ENCODE measurements at regions not wholly inside any gene's neighbourhood (a gene's known extent, or its start where the extent isn't known, plus 50 kb on each side); places are given as distances from the start of the nearest gene placed in this dataset.
A peak's percentile ranks its signal among the peaks of the same experiment; 100 is the strongest.

DNA sequence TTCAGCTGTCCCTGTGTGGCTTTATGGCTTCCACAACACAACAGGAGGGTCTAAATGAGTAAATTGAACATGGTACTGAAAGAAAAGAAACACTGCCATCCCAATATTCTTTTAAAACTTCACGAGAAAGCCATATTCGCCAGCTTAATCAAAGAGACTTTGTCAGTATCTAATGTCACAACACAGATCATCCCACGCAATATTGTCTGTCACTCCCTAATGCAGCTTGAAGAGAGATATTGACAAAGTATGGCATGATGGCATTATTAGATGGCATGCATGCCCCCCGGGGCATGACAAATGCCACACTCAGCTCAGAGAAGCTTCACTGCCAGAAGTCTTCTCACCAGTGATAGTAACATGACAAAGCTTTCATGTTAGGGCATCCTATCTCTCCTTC is 197.8 kb downstream of the TTC8 start:
- no peak for DNase-seq

DNA sequence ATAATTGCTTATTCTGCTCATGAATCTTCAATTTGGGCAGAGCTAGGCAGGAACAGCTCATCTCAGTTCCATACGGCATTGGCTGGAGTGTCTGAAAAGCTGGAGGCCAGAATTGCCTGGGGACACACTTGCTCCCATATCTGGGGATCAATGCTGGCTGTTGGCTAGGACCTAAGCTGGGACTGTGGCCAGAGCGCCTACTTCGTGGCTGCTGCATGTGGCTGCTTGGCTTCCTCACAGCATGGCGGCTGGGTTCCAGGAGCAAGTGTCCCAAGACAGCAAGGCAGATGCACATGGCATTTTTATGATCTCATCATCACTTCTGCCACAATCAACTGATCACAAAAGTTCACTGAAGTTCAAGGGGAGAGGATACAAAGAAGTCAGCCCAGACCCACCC is 200.2 kb downstream of the TTC8 start:
- no peak for DNase-seq

DNA sequence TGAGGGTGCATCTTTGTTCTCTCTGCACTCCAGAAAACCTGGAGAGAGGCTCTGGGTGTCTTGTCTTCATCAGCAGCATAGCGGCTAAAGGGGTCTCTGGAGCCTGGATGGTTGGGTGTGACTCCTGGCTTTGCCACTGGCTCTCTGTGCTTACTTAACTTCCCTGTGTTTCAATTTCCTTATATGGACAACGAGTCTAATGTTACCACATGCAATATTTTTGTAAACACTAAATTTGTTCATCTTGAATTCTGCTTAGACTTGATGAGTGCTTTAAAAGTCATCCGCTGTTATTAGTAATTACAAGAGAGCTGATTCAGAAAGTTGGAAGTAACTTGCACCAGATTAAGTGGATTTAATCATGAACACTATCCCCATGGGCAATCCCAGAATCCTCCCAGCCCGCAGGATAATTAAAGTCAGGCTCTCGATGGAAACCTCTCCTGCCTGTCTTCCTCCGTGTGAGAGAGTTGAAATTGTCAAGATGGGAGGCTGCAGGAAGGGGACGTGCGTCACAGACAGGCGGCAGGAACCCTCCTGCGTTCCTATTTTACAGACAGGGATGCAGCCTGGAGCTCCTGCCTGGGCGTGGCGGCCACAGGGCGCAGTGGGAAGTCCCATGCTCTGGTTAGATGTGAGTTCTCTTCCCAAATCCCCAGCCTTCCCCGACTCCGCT is 201.2 kb downstream of the TTC8 start:
- no peak for DNase-seq

DNA sequence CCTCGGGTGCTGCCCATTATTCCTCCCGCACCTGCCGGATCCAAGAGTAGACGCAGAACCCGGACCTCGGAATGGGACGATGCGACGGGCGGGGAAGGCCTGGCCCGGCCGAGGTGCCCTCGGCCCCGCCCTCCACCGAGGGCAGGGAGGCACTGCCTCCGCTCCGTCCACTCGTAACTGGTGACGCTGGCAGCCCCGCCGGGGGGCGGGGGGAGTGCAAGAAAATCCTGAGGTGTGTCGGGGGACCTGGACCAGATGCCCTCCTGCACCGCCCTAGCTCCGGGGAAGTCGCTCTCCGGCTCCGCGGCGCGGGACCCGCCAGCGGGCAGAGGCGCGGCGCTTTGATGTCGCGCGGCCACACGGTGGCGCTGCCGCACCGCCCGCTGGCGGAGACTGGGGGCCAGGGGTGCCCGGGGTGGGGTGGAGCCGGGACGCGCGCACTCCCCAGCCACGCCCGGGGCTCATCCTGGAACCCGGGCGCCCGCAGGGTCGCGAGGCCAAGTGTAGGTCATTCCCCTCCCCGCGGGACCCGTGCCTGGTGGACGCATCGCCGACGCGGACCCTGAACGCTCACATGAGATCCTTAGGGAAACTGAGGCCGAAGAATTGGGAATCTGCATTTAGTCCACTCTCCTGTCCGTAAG is 202.8 kb downstream of the TTC8 start:
- peak; percentile 7 to 19 for DNase-seq

DNA sequence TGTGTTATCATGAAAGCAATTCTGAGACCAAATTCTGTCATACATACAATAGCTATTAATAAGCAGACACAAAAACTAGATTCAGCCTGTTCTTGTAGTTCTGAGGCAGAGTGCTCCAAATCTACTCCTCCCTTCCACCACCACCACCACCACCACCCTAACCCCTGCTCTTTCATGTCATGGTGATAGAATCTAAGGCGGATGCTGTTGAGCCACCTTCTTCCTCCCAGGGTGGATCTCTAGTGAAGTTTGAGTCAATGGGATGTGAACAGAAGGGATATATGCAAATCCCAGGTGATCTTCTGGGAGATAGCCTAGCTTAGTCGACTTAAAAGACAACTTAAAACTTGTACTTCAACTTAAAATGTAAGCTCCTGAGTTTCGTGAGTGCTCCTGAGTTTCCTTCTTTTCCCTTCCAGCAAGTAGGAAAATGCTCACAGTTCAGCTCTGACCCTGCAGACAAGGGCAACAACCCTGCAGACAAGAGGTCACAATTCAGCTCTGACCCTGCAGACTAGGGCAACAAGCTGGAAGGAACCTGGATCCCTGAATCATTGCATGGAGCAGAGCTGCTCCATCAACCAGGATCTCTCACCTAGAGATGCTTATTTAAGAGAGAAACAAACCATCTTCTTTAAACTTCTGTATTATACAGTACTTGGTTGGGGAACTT is 204.1 kb downstream of the TTC8 start:
- no peak for DNase-seq

DNA sequence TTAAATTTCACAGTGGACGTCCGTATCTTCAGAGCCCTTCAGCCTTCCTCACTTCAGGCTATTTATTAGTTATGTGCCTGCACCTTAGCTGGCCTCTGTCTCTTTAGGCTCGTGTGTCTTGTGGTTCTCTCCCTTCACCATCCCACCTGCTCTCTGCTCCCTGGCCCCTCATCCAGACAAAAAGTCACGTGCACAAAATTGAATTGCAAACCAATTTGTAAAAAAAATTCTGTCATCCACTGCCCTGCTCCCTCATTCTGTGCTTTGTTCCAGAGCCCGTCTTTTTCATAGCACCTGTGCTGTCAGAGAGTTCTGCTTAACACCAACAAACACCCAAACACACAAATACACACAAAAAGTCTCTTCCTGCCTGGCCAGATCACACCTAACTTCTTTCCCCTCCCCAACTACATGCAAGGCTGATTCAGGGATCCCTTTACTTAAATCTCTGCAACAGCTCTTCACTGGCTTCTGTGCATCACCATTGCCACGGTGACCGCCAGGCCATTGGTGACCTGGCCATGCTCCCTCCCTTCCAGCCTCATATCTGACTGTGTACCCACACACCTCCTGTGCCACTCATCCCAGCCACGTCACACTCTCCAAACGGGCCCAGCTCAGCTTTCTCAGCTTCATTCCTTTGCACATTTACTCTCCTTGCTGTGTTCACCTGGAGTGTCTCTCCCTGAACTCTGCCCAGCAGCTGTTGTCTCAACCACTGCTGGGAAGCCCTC is 205.7 kb downstream of the TTC8 start:
- no peak for DNase-seq

DNA sequence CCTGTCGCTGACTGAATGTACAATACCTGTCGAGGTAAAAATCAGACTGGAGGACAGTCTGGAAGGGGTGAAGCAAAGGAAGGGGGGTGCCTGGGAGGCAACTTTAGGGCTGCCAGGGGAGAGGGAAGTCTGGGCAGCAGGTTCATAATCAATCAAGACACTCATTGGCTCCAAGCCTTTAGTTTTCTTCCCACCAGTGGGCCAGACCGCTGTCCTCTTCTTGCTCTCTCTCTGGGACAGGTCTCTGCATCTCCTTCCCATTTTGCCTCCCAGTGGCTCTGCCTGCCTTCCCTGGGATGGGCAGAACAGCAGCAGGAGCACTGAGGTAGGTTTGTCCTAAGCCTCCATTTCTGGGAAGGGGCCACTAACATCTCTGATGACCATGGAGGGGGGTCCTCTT is 206.5 kb downstream of the TTC8 start:
- no peak for DNase-seq

DNA sequence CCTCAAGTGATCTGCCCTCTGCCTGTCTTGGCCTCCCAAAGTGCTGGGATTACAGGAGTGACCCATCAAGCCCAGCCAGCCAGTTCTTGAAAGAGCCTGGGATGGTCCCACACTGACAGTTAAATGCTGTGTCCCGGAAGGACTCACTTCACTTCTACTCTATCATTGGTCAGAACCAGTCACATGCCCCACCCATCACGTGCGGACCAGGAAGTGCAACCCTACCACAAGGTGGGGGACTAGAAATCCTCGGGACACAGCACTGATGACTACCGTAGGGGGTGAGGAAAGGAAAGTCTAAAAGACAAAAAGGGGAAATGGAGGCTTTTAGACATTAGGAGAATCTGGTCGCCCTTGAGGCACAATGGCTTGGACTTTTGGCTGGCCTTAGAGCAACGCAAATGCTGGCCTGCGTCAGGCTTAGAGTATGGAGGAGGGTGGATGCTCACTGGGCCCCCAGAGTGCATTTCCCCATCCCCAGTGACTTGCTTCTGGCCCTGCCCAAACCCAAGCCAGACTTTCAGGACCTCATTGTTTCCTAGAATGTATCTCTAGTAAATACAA is 207.7 kb downstream of the TTC8 start:
- DNase-seq: no peak

DNA sequence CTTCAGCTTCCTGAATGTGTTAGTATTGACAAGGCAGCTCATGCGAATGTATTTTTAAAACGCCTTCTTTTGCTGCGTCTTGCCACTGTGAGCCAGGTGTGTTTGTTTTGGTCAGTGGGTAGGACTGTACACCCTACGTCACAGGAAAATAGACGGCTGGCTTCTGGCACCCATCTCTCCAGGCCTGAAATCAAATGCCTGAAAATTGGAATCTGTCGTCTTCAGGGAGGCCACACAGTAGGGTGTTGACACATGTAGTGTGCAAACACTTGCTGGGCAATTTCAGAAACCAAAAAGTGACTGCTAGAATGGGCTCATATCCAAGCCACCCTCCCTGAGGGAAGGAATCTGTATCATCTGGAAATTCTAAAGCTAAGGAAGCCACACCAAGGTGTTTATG is 209.3 kb downstream of the TTC8 start:
- no peak for DNase-seq

DNA sequence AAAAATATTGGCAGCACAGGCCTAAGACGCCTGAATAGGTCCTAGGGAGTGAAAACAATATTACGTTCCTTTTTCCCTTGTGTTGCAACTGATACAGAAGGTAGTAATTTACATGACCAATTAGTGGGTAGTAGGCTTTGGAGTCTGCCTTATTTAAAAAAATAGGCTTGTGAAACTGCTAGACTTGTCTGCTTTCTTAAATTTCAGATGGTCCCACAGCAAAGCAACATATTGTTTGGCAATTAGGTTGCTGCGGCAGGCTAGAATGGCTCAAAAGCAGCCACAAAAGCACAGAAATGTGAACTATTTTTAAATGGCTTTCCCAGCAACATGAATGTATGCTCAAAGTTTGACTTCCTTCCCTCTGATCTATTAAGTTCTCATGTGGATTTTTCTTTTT is 211.9 kb downstream of the TTC8 start:
- no peak for DNase-seq

DNA sequence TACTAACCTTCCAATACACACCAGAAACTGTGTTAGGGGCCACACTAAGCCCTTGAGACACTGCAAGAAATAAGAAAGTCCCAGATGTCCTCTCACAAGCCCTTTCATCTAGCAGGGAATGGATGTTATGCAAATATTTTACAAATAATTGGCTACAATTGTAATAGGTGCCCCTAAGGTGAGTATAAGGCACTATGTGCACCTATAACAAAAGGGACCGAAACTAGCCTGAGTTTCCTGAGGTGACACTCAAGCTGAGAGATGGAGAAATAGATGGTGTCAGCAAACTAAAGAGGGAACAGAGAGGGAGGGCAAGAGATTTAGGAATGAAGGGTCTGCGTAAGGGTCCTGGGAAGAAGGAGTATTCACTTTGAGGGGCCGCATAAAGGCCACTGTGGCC is 212.6 kb downstream of the TTC8 start:
- DNase-seq: no peak

DNA sequence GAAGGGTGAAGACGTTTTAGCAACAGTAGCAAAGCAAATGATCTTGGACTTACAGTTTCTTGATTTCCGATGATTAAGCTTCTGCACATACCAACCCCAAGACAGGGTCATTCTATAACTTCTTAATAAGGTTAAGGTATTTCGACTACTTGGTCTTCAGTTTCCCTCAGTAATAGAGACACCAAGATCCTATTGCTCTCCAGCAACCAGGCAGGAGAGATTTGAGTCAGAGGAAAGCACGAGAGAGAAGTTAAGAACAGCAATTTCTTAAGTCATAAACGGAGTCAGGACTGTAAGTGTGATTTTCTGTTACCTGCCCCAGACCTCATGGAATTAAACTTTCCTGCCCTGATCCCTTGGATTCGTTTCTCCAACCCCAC is 215.6 kb downstream of the TTC8 start:
- DNase-seq: no peak

DNA sequence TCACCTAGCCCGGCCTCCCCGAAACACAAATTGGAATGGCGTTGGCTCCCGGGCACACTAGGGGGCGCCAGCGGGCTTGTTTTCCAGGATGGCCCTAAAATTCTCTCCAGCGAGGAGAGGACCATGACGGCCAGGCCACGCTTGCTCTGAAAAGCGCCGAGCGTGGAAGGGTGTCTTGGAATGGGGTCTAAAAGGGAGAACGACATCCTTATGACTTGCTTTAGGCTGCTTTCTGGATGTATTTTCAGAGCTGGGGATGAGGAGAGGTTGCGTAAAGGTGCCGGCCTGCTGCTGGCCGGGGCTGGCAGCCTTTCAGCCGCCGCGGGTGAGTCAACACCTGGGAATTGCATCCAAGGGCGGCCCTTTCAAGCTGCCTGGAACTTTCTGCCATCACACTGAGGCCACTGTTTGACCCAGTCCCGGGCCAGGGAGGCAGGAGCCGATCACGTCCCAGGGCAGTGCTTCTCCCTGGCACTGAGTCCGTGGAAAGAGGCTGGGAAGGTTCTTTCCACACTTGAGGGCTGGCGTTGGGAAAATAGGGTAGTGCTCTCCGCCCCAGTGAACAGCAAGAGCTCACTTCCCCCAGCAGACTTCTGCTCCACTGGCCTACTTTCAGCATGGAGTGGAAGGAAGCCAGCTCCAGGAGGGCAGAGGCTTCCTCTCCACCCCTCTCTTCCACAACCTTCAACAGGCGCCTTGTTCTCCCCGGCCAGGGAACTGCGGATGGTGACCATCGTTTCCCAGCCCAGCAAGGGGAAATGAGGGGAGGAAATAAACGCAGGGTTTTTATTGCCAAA is 216.2 kb downstream of the TTC8 start:
- peak; percentile 79 to 81 for DNase-seq

DNA sequence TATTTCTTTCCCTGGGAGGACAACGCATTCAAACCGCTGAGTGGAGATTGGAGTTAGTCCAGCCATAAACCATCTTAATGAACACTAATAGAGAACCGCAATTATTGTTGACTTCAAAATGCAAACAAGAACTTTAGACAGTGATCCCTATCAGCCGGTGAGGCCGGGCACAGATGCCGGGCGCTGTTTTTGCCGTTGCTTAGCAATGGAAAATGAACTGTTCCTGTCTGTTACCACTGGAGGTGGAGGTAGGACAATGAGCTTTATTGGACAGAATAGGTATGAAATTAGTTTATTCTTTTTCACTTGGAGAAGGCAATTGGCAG is 216.8 kb downstream of the TTC8 start:
- DNase-seq: no peak

DNA sequence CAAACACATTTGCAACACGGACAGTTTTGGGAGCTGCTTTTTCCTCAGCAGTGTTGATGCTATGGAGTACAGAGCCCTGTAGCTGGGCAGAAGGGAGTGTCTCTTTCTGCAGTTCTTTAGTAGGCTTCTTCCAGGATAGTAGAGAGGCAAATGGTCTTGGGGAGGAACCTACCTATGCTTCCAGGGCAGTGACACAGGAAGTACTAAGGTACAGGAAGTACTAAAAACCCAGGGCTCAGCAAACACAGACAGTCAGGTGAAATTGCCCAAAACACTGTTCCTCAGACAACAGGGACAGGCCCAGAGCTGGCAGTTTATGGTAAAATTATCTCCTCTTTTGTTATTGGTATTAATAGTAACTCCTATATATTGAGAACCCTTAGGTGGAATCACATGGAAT is 217.6 kb downstream of the TTC8 start:
- DNase-seq: no peak

DNA sequence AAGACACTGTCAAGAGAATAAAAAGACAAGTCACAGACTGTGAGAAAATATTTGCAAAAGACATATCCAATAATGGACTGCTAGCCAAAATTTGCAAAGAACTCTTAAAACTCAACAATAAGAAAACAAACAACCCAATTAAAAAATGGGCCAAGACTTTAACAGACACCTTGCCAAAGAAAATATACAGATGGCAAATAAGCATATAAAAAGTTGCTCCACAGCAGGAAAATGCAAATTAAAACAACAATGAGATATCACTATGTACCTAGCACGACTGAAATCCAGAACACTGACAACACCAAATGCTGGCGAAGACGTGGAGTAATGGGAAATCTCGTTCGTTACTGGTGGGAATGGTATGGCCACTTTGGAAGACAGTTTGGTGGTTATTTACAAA is 228.9 kb downstream of the TTC8 start:
- DNase-seq: no peak

DNA sequence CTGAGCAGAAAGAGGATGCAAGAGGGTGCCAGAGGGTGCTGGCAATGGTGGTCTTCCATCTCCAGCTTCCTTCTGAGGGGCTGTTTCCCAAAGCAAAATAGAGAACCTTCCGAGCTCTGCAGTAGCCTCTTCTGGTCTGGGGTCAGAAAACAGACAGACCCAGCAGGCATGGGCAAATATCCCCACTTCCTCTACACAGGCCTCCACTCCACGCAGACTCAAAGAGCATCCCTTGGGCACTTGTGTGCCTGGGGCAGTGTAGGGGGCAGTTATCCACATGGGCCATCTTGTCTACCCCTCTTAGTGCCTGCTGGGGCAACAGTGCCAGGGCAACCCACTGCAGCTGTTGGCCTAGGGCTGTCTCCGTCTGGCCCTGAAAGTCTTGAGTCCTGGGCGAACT is 231.9 kb downstream of the TTC8 start:
- DNase-seq: no peak

DNA sequence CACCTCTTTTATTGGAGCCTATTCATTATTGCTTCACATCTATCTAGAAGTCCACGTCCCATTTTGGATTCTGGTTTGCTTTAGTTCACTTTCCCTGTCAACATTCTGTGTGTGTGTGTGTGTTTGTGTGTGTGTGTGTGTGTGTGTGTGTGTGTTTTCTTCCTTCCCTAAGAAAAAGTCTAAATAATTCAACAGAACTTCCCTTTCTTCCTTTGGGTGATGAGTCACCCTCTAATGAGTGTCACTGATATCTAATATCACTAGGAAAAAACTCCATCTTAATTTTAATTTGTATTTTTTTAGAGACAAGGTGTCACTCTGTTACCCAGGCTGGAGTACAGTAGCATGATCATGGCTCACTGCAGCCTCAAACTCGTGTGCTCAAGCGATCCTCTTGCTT is 234.2 kb downstream of the TTC8 start:
- no peak for DNase-seq

DNA sequence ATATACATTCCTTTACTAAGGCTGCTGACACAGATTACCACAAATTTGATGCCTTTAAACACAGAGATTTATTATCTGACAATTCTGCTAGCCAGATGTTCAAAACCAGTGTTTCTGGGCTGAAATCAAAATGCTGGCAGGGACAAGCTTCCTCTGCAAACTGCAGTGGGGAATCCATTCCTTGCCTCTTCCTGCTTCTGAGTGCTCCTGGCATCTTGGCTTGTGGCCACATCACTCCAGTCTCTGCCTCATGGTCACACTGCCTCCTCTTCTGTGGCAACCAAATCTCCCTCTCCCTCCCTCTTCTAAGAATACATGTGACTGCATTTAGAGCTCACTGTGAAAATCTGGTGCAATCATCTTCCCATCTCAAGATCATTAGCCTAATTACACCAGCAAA is 235.7 kb downstream of the TTC8 start:
- no peak for DNase-seq

DNA sequence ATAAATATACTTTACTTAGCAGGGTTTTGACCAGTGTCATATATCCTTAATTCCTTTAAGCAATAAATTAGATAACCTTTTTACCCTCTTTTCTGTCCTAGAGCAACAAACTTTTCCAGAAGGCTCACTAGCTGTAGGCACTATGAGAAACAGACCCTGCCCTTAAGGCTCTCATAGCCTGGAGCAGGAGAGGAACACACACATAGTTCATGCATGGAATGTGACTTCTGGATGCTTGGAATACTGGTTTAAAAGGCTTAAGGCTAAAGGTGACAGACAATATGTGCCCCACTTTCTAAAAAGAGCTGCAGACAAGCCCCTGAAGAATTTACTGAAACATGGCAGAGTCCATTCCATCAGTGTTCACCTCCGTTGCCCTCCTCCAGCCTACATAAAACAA is 237.2 kb downstream of the TTC8 start:
- no peak for DNase-seq

DNA sequence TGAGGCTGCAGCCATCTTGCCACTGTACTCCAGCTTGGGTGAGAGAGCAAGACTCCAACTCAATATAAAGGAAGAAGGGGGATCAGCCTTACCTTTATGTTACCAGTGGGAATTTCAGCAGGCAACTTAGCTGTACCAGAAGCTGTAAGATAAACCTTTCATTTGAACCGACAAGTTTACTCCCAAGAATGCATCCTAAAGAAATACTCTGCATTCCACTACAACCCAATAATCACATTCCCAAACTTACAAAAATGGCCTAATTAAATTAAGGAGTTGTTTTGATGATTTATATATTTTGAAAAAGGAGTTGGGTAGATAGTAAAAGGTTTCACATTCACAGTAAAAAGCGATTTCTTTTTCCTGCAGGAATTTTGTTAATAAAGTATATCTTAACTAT is 241.4 kb downstream of the TTC8 start:
- DNase-seq: no peak

DNA sequence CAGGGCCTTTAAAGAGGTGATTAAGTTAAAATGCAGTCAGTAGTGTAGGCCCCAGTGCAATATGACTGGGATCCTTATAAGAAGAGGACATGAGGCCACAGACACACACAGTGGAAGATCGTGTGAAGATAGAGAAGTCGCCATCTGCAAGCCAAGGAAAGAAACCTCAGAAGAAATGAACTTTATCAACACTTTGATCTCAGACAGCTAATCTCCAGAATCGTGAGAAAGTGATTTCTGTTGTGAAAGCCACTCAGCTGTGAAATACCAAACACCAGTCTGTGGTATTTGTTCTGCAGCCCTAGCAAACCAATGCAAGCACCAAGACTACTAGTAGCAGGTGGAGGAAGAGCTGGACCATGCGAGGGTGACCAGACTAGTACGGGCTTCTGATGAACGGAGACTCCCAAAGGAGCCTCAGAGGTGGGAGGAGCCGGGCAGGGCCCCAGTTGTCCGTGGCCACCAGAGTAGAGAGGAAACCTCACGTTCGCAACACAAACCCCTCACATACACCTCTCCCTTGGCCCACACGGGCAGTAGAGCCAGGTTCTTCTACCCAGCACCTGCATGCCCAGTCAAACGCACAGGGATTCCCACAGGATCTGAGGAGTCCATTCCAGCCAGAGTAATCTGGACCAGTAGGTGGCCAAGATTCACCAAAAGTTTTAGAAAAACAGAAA is 243.0 kb downstream of the TTC8 start:
- no peak for DNase-seq
